Suprapubic skin (tissue), 4 donors: ENCODE measurements at regions not wholly inside any gene's neighbourhood (a gene's known extent, or its start where the extent isn't known, plus 50 kb on each side); places are given as distances from the start of the nearest gene placed in this dataset.

Experiments
- CTCF ChIP-seq, 2 donors: fragments of 200-600 bp in 1 of 2; fragments of 450-650 bp in 1 of 2; sonication (generic) in 1 of 2; IDR thresholded peaks; one replicate each; pipeline ENCODE4 v1.5.1; 2016 to 2019; ENCODE audit warnings: antibody characterized with exemption in 2 of 2, mild to moderate bottlenecking in 1 of 2, moderate library complexity in 1 of 2
- EP300 ChIP-seq: sonication (generic); formaldehyde crosslinking; IDR thresholded peaks from one replicate; pipeline ENCODE4 v1.6.1; 2017; ENCODE audit warnings: antibody characterized with exemption
- POLR2AphosphoS5 ChIP-seq, 3 donors: sonication (generic); formaldehyde crosslinking; IDR thresholded peaks; one replicate each; pipeline ENCODE4 v1.6.1; 2017; ENCODE audit warnings: antibody characterized with exemption in 3 of 3

- TF ChIP-seq CTCF (IDR thresholded peaks at IDR 0.05): no peak
- TF ChIP-seq EP300: no peak
- TF ChIP-seq POLR2AphosphoS5 (IDR thresholded peaks at IDR 0.05): no peak
Observed at GRCh38 chr9:80251778-80252177, 680.0 kb downstream of the TLE4 start.
